ENCODE measurements at regions not wholly inside any gene's neighbourhood (a gene's known extent, or its start where the extent isn't known, plus 50 kb on each side); places are given as distances from the start of the nearest gene placed in this dataset.

DNA sequence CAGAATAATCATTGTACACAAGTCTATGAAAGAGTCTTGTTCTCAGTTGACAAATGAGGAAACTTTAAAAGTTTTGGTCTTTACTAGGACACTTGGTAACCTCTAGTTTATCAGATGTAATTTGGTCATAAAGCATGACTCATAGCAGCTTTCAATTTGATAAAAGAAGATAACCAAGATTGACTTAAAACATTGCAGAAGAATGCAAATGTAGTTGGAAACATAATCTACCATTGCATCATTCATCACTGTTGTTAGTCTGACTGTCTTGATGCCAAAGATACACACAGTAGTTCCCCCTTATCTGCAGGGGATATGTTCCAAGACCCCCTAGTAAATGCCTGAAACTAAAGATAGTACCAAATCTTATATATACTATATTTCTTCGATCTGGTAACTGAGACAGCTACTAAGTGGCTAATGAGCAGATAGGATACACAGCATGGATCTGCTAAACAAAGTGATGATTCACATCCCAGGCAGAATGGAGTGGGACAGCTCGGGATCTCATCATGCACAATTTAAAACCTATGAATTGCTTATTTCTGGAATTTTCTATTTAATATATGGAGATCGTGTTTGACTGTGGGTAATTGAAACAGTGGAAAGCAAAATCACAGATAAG lies 131.4 kb upstream of the CCDC68 start:
- TF ChIP-seq, protein P1, sequence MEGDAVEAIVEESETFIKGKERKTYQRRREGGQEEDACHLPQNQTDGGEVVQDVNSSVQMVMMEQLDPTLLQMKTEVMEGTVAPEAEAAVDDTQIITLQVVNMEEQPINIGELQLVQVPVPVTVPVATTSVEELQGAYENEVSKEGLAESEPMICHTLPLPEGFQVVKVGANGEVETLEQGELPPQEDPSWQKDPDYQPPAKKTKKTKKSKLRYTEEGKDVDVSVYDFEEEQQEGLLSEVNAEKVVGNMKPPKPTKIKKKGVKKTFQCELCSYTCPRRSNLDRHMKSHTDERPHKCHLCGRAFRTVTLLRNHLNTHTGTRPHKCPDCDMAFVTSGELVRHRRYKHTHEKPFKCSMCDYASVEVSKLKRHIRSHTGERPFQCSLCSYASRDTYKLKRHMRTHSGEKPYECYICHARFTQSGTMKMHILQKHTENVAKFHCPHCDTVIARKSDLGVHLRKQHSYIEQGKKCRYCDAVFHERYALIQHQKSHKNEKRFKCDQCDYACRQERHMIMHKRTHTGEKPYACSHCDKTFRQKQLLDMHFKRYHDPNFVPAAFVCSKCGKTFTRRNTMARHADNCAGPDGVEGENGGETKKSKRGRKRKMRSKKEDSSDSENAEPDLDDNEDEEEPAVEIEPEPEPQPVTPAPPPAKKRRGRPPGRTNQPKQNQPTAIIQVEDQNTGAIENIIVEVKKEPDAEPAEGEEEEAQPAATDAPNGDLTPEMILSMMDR (IDR thresholded peaks at IDR 0.05 in 2 of 3, conservative IDR thresholded peaks at IDR 0.05 in 1 of 3; ENCODE audit: borderline replicate concordance in 1 of 3, insufficient read depth in 1 of 3, low read depth in 2 of 3, low read length in 2 of 3), result no peak
- TF ChIP-seq ZFX (IDR thresholded peaks at IDR 0.05), result no peak
- TF ChIP-seq POLR2A (IDR thresholded peaks at IDR 0.05; ENCODE audit: borderline replicate concordance, extremely low read depth, insufficient read depth, insufficient read length), result no peak
- no peak for TF ChIP-seq EZH2 (IDR thresholded peaks at IDR 0.05)
- TF ChIP-seq, protein P2, sequence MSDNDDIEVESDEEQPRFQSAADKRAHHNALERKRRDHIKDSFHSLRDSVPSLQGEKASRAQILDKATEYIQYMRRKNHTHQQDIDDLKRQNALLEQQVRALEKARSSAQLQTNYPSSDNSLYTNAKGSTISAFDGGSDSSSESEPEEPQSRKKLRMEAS (IDR thresholded peaks at IDR 0.05), result no peak
- no peak for TF ChIP-seq ELF1 (IDR thresholded peaks at IDR 0.05; ENCODE audit: borderline replicate concordance, low read depth)
- no peak for TF ChIP-seq EZH2phosphoT487 (IDR thresholded peaks at IDR 0.05; ENCODE audit: borderline replicate concordance)
- no peak for TF ChIP-seq SP1 (IDR thresholded peaks at IDR 0.05; ENCODE audit: low read depth)
- TF ChIP-seq FOSL1 (IDR thresholded peaks at IDR 0.05; ENCODE audit: low read depth), result no peak
- no peak for TF ChIP-seq RAD21 (IDR thresholded peaks at IDR 0.05; ENCODE audit: low read depth)
- TF ChIP-seq CEBPB (IDR thresholded peaks at IDR 0.05; ENCODE audit: low read depth), result no peak
- TF ChIP-seq EGR1 (IDR thresholded peaks at IDR 0.05; ENCODE audit: low read depth), result no peak
- TF ChIP-seq, protein P3, sequence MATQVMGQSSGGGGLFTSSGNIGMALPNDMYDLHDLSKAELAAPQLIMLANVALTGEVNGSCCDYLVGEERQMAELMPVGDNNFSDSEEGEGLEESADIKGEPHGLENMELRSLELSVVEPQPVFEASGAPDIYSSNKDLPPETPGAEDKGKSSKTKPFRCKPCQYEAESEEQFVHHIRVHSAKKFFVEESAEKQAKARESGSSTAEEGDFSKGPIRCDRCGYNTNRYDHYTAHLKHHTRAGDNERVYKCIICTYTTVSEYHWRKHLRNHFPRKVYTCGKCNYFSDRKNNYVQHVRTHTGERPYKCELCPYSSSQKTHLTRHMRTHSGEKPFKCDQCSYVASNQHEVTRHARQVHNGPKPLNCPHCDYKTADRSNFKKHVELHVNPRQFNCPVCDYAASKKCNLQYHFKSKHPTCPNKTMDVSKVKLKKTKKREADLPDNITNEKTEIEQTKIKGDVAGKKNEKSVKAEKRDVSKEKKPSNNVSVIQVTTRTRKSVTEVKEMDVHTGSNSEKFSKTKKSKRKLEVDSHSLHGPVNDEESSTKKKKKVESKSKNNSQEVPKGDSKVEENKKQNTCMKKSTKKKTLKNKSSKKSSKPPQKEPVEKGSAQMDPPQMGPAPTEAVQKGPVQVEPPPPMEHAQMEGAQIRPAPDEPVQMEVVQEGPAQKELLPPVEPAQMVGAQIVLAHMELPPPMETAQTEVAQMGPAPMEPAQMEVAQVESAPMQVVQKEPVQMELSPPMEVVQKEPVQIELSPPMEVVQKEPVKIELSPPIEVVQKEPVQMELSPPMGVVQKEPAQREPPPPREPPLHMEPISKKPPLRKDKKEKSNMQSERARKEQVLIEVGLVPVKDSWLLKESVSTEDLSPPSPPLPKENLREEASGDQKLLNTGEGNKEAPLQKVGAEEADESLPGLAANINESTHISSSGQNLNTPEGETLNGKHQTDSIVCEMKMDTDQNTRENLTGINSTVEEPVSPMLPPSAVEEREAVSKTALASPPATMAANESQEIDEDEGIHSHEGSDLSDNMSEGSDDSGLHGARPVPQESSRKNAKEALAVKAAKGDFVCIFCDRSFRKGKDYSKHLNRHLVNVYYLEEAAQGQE (IDR thresholded peaks at IDR 0.05; ENCODE audit: low read depth), result no peak

All from HCT116 (cell line).